Gastroesophageal sphincter (tissue), 3 donors: ENCODE measurements at regions not wholly inside any gene's neighbourhood (a gene's known extent, or its start where the extent isn't known, plus 50 kb on each side); places are given as distances from the start of the nearest gene placed in this dataset.

Experiments used
- EP300 ChIP-seq: sonication (generic); formaldehyde crosslinking; IDR thresholded peaks from one replicate; pipeline ENCODE4 v1.6.1; 2017; ENCODE audit warnings: antibody characterized with exemption, mild to moderate bottlenecking
- POLR2A ChIP-seq, 2 donors: fragments of 450-650 bp; IDR thresholded peaks; one replicate each; pipeline ENCODE4 v1.6.1; 2017; ENCODE audit warnings: antibody characterized with exemption in 2 of 2, mild to moderate bottlenecking in 2 of 2, moderate library complexity in 1 of 2
- TF ChIP-seq, protein P1 (sequence below), 4 experiments: fragments of 200-600 bp in 2 of 4; fragments of 450-650 bp in 2 of 4; sonication (generic) in 1 of 4; IDR thresholded peaks; one replicate each; pipeline ENCODE4 v1.5.1; 2017 to 2019; ENCODE audit warnings: antibody characterized with exemption in 4 of 4, mild to moderate bottlenecking in 2 of 4, moderate library complexity in 2 of 4

DNA sequence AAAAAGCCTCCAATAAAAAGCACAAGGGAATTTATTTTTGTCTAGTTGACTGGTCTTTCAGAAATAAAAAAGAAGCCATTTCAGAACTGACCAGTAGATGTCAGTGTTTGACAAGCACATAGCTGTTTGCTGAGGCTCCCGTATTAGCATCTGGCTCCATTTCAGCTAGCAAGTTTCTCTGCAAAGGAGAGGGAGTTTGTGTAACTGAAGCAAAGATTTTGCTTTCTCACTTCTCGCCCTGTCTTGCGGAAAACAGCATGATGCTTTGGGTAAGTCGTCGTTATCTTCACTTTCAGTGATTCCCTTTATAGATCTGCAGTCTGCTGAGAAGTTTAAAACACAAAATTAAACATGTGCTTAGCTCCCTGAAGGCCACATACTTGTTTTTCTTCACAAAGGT lies 85.5 kb downstream of the CT47B1 start:
- no peak for TF ChIP-seq EP300
- TF ChIP-seq, protein P1, sequence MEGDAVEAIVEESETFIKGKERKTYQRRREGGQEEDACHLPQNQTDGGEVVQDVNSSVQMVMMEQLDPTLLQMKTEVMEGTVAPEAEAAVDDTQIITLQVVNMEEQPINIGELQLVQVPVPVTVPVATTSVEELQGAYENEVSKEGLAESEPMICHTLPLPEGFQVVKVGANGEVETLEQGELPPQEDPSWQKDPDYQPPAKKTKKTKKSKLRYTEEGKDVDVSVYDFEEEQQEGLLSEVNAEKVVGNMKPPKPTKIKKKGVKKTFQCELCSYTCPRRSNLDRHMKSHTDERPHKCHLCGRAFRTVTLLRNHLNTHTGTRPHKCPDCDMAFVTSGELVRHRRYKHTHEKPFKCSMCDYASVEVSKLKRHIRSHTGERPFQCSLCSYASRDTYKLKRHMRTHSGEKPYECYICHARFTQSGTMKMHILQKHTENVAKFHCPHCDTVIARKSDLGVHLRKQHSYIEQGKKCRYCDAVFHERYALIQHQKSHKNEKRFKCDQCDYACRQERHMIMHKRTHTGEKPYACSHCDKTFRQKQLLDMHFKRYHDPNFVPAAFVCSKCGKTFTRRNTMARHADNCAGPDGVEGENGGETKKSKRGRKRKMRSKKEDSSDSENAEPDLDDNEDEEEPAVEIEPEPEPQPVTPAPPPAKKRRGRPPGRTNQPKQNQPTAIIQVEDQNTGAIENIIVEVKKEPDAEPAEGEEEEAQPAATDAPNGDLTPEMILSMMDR (IDR thresholded peaks at IDR 0.05) = peak; percentile 43 to 84 (median 57)
- no peak for TF ChIP-seq POLR2A (IDR thresholded peaks at IDR 0.05)
